Spleen (tissue), 11 donors: ENCODE measurements at regions not wholly inside any gene's neighbourhood (a gene's known extent, or its start where the extent isn't known, plus 50 kb on each side); places are given as distances from the start of the nearest gene placed in this dataset.

ENCODE experiments used
- DNase-seq: peaks from one replicate; pipeline ENCODE4 v3.0.0-alpha.2; 2020
- H3K27ac ChIP-seq, 8 donors: fragments of 200-600 bp; sonication (generic) in 7 of 8; 1 replicate in 4 of 8; 2 replicates in 4 of 8; pipeline versions ENCODE4 v1.5.0 to v1.8.0; 2016 to 2021; ENCODE audit warnings: inconsistent platforms in 4 of 8, mild to moderate bottlenecking in 4 of 8, moderate library complexity in 1 of 8
- H3K27me3 ChIP-seq, 7 donors: fragments of 200-600 bp; sonication (generic) in 6 of 7; replicated peaks in 1 of 7; 1 replicate in 4 of 7; 2 replicates in 3 of 7; pipeline versions ENCODE4 v1.5.0 to v1.8.0; 2016 to 2021; ENCODE audit warnings: inconsistent platforms in 3 of 7, mild to moderate bottlenecking in 1 of 7
- H3K36me3 ChIP-seq, 6 donors: fragments of 200-600 bp; sonication (generic) in 5 of 6; 1 replicate in 4 of 6; 2 replicates in 2 of 6; pipeline versions ENCODE4 v1.5.0 to v1.8.0; 2016 to 2021; ENCODE audit warnings: inconsistent platforms in 2 of 6
- H3K4me1 ChIP-seq, 6 donors: fragments of 200-600 bp; sonication (generic) in 5 of 6; 1 replicate in 3 of 6; 2 replicates in 3 of 6; pipeline versions ENCODE4 v1.5.0 to v1.8.0; 2016 to 2021; ENCODE audit warnings: inconsistent platforms in 3 of 6
- H3K4me3 ChIP-seq, 8 donors: fragments of 200-600 bp; sonication (generic) in 7 of 8; 1 replicate in 4 of 8; 2 replicates in 4 of 8; pipeline versions ENCODE4 v1.5.0 to v1.8.0; 2016 to 2021; ENCODE audit warnings: inconsistent platforms in 4 of 8, mild to moderate bottlenecking in 4 of 8, moderate library complexity in 2 of 8
- H3K9me3 ChIP-seq, 8 donors: fragments of 200-600 bp; sonication (generic) in 7 of 8; 1 replicate in 4 of 8; 2 replicates in 4 of 8; pipeline versions ENCODE4 v1.5.0 to v1.8.0; 2016 to 2021; ENCODE audit warnings: inconsistent platforms in 4 of 8
- POLR2A ChIP-seq, 3 donors: fragments of 450-650 bp; IDR thresholded peaks; one replicate each; pipeline ENCODE4 v1.5.1; 2017; ENCODE audit warnings: antibody characterized with exemption in 3 of 3, mild to moderate bottlenecking in 1 of 3
- POLR2AphosphoS5 ChIP-seq, 3 donors: sonication (generic); formaldehyde crosslinking; IDR thresholded peaks; one replicate each; pipeline ENCODE4 v1.5.1; 2017; ENCODE audit warnings: antibody characterized with exemption in 3 of 3
- WGBS, 5 donors: extraction: QIAGEN DNeasy Blood & Tissue Kit in 3 of 5; methylation state at CpG; one replicate each; pipeline versions ENCODE4 v1.1.5 to v1.1.7; 2013 to 2018; 5-methylcytosine and 5-hydroxymethylcytosine counted together
- intact Hi-C: fragments of 100-400 bp; cut with DNase I; formaldehyde crosslinking; loops from one replicate; pipeline ENCODE4 v1.15.0; 2023; ENCODE audit warnings: low total_unique reads
- TF ChIP-seq, protein P1 (sequence below), 11 experiments: fragments of 200-600 bp in 7 of 11; fragments of 450-650 bp in 4 of 11; sonication (generic) in 4 of 11; IDR thresholded peaks in 8 of 11; conservative IDR thresholded peaks in 3 of 11; 1 replicate in 7 of 11; 2 replicates in 4 of 11; pipeline versions ENCODE4 v1.4.0 to v1.8.0; 2016 to 2021; ENCODE audit warnings: antibody characterized with exemption in 11 of 11, inconsistent platforms in 4 of 11, mild to moderate bottlenecking in 1 of 11
- donor health status: healthy with polysubstance abuse.
- donor health status: DM: no; HTN: no; CAD: no; lungs with moderate emphysema.
- donor health status: DM: no; HTN: no; CAD: no.
- donor health status: Bipolar disorder and iron deficiency.
- donor health status: healthy.
- donor health status: DM: no; HTN: no; CAD: no.
- donor health status: DM: yes; HTN: yes; CAD: no.

- no peak for DNase-seq
- Histone ChIP-seq H3K27ac (no peak overlapping the region), H3K27me3 (no peaks in the 10 kb centered on the region), H3K4me1 (no peaks in the 10 kb centered on the region), H3K9me3 (peaks cover 0 to 15% (median 2%) of the 10 kb centered on the region in 8 donors), H3K4me3 (no peak overlapping the region), H3K36me3 (no peaks in the 10 kb centered on the region)
- TF ChIP-seq, protein P1, sequence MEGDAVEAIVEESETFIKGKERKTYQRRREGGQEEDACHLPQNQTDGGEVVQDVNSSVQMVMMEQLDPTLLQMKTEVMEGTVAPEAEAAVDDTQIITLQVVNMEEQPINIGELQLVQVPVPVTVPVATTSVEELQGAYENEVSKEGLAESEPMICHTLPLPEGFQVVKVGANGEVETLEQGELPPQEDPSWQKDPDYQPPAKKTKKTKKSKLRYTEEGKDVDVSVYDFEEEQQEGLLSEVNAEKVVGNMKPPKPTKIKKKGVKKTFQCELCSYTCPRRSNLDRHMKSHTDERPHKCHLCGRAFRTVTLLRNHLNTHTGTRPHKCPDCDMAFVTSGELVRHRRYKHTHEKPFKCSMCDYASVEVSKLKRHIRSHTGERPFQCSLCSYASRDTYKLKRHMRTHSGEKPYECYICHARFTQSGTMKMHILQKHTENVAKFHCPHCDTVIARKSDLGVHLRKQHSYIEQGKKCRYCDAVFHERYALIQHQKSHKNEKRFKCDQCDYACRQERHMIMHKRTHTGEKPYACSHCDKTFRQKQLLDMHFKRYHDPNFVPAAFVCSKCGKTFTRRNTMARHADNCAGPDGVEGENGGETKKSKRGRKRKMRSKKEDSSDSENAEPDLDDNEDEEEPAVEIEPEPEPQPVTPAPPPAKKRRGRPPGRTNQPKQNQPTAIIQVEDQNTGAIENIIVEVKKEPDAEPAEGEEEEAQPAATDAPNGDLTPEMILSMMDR (IDR thresholded peaks at IDR 0.05 in 8 of 11, conservative IDR thresholded peaks at IDR 0.05 in 3 of 11): no peak
- TF ChIP-seq POLR2AphosphoS5 (IDR thresholded peaks at IDR 0.05) (no peak), POLR2A (IDR thresholded peaks at IDR 0.05) (no peak)
- intact Hi-C loops: no loop called here
- 68 to 76% (median 72%) methylated on average over 2 of the region's 2 CpGs for WGBS, 5 donors
Measured at GRCh38 chr4:59945277-59945676, 1254.8 kb upstream of the ADGRL3 start.

DNA sequence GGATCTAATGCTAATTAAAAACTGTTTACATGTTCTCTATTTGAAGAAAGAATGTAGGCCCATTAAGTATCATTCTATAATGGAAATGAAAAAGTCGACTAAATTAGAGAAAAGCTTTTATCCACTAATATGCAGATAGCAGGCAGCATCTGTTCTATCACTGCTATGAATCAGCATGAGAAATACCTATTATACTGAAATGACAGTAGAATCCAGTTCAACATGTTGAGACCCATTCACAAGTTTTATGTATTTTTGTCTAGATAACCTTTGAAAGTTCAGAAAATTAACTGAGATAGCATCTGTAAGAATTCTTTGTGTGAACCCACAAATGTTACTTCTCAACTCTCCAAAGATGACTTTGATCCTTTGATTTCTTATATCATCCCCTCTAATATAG lies 1254.4 kb upstream of the ADGRL3 start:
- Histone ChIP-seq H3K4me3 (no peak overlapping the region), H3K27ac (no peak overlapping the region), H3K27me3 (no peaks in the 10 kb centered on the region), H3K9me3 (peaks cover 0 to 15% (median 2%) of the 10 kb centered on the region in 8 donors), H3K4me1 (no peaks in the 10 kb centered on the region), H3K36me3 (no peaks in the 10 kb centered on the region)
- no peak for DNase-seq
- 60 to 91% (median 67%) methylated on average over 1 of the region's 1 CpG for WGBS, 5 donors
- intact Hi-C loops: no loop called here
- TF ChIP-seq, protein P1 (IDR thresholded peaks at IDR 0.05 in 8 of 11, conservative IDR thresholded peaks at IDR 0.05 in 3 of 11): no peak
- TF ChIP-seq POLR2AphosphoS5 (IDR thresholded peaks at IDR 0.05): no peak
- no peak for TF ChIP-seq POLR2A (IDR thresholded peaks at IDR 0.05)

- peaks cover 0 to 19% (median 0%) of the 10 kb centered on the region in 8 donors for H3K9me3 ChIP-seq
- H3K4me3 ChIP-seq: no peak overlapping the region
- 85 to 98% (median 95%) methylated on average over 1 of the region's 1 CpG for WGBS, 5 donors
- H3K36me3 ChIP-seq: no peaks in the 10 kb centered on the region
- no peak for TF ChIP-seq POLR2AphosphoS5 (IDR thresholded peaks at IDR 0.05)
- no peak for TF ChIP-seq POLR2A (IDR thresholded peaks at IDR 0.05)
- TF ChIP-seq, protein P1 (IDR thresholded peaks at IDR 0.05 in 8 of 11, conservative IDR thresholded peaks at IDR 0.05 in 3 of 11): no peak
- intact Hi-C loops: no loop called here
- no peak overlapping the region for H3K27ac ChIP-seq
- no peak for DNase-seq
- no peaks in the 10 kb centered on the region for H3K27me3 ChIP-seq
- no peaks in the 10 kb centered on the region for H3K4me1 ChIP-seq
Measured at GRCh38 chr4:59956366-59956765, 1243.8 kb upstream of the ADGRL3 start.

- intact Hi-C loops: no loop called here
- TF ChIP-seq POLR2A (IDR thresholded peaks at IDR 0.05): no peak
- H3K4me3 ChIP-seq: no peak overlapping the region
Measured at GRCh38 chr4:59960143-59960542, 1240.0 kb upstream of the ADGRL3 start.

GRCh38 chr4:59966758-59967157 lies 1233.4 kb upstream of the ADGRL3 start:
- Histone ChIP-seq H3K9me3 (peaks cover 0 to 12% (median 3%) of the 10 kb centered on the region in 8 donors), H3K36me3 (no peaks in the 10 kb centered on the region), H3K27ac (no peak overlapping the region), H3K4me3 (no peak overlapping the region), H3K4me1 (no peaks in the 10 kb centered on the region), H3K27me3 (no peaks in the 10 kb centered on the region)
- TF ChIP-seq POLR2AphosphoS5 (IDR thresholded peaks at IDR 0.05) (no peak), POLR2A (IDR thresholded peaks at IDR 0.05) (no peak)
- TF ChIP-seq, protein P1 (IDR thresholded peaks at IDR 0.05 in 8 of 11, conservative IDR thresholded peaks at IDR 0.05 in 3 of 11): no peak
- DNase-seq: no peak
- intact Hi-C loops: no loop called here

More at GRCh38 chr4:59960143-59960542, 1240.0 kb upstream of the ADGRL3 start:
- Histone ChIP-seq H3K9me3 (peaks cover 0 to 20% (median 0%) of the 10 kb centered on the region in 8 donors), H3K4me1 (no peaks in the 10 kb centered on the region), H3K27ac (no peak overlapping the region), H3K36me3 (no peaks in the 10 kb centered on the region), H3K27me3 (no peaks in the 10 kb centered on the region)
- WGBS, 5 donors: 65 to 77% (median 70%) methylated on average over 6 of the region's 6 CpGs
- no peak for DNase-seq
